ENCODE measurements at regions not wholly inside any gene's neighbourhood (a gene's known extent, or its start where the extent isn't known, plus 50 kb on each side); places are given as distances from the start of the nearest gene placed in this dataset.

GRCh38 chr3:117454908-117455307 lies 745.3 kb downstream of the TUSC7 start:
- Histone ChIP-seq H3K27ac (no peak overlapping the region), H3K9me3 (no peaks in the 10 kb centered on the region), H3K27me3 (ENCODE audit: insufficient read depth in 3 of 3, low read length in 2 of 3) (no peaks in the 10 kb centered on the region), H3K4me1 (no peaks in the 10 kb centered on the region), H3K4me3 (no peak overlapping the region), H3K36me3 (ENCODE audit: insufficient read depth in 1 of 2, low read depth in 1 of 2) (no peaks in the 10 kb centered on the region)
- intact Hi-C loops (cut with DNase I) = no loop called here
- 69 to 76% (median 72%) methylated on average over 5 of the region's 5 CpGs for WGBS, 3 donors
- TF ChIP-seq CTCF (IDR thresholded peaks at IDR 0.05) = no peak
- no peak for DNase-seq
- ATAC-seq = no peak

- Histone ChIP-seq H3K4me3 (no peak overlapping the region), H3K36me3 (ENCODE audit: insufficient read depth in 1 of 2, low read depth in 1 of 2) (no peaks in the 10 kb centered on the region), H3K27me3 (ENCODE audit: insufficient read depth in 3 of 3, low read length in 2 of 3) (no peaks in the 10 kb centered on the region), H3K4me1 (no peaks in the 10 kb centered on the region), H3K27ac (no peak overlapping the region), H3K9me3 (no peaks in the 10 kb centered on the region)
- DNase-seq (no peak), ATAC-seq (no peak)
- intact Hi-C loops (cut with DNase I) = no loop called here
- 70 to 84% (median 76%) methylated on average over 6 of the region's 6 CpGs for WGBS, 3 donors
- TF ChIP-seq CTCF (IDR thresholded peaks at IDR 0.05) = no peak
Measured at GRCh38 chr3:117455782-117456181, 746.2 kb downstream of the TUSC7 start.

GRCh38 chr3:117463276-117464115 lies 753.9 kb downstream of the TUSC7 start:
- DNase-seq (no peak), ATAC-seq (no peak)
- 83 to 91% (median 87%) methylated on average over 1 of the region's 1 CpG for WGBS, 3 donors
- Histone ChIP-seq H3K27me3 (ENCODE audit: insufficient read depth in 3 of 3, low read length in 2 of 3) (no peaks in the 10 kb centered on the region), H3K36me3 (ENCODE audit: insufficient read depth in 1 of 2, low read depth in 1 of 2) (no peaks in the 10 kb centered on the region), H3K27ac (no peak overlapping the region), H3K4me3 (no peak overlapping the region), H3K9me3 (no peaks in the 10 kb centered on the region), H3K4me1 (no peaks in the 10 kb centered on the region)
- no peak for TF ChIP-seq CTCF (IDR thresholded peaks at IDR 0.05)
- intact Hi-C loops (cut with DNase I) = no loop called here

GRCh38 chr3:117471831-117472230 lies 762.3 kb downstream of the TUSC7 start:
- ATAC-seq (no peak), DNase-seq (no peak)
- 37 to 38% (median 38%) methylated on average over 1 of the region's 1 CpG for WGBS, 3 donors
- H3K27me3 ChIP-seq (ENCODE audit: insufficient read depth in 3 of 3, low read length in 2 of 3) = no peaks in the 10 kb centered on the region
- H3K4me3 ChIP-seq = no peak overlapping the region
- no peaks in the 10 kb centered on the region for H3K36me3 ChIP-seq (ENCODE audit: insufficient read depth in 1 of 2, low read depth in 1 of 2)
- no peaks in the 10 kb centered on the region for H3K4me1 ChIP-seq
- no peak overlapping the region for H3K27ac ChIP-seq
- intact Hi-C loops (cut with DNase I) = no loop called here
- no peaks in the 10 kb centered on the region for H3K9me3 ChIP-seq
- TF ChIP-seq CTCF (IDR thresholded peaks at IDR 0.05) = no peak
